ENCODE measurements at regions not wholly inside any gene's neighbourhood (a gene's known extent, or its start where the extent isn't known, plus 50 kb on each side); places are given as distances from the start of the nearest gene placed in this dataset.

GRCh38 chr11:41666951-41667653, 207.7 kb upstream of the LRRC4C start:
- H3K4me3 Mint-ChIP-seq (ENCODE audit: unreplicated experiment): no peak overlapping the region
- no peaks in the 10 kb centered on the region for H3K36me3 Mint-ChIP-seq (ENCODE audit: low read depth, unreplicated experiment)
- no peaks in the 10 kb centered on the region for H3K4me1 Mint-ChIP-seq (ENCODE audit: unreplicated experiment)
- no peak for TF ChIP-seq CTCF (IDR thresholded peaks at IDR 0.05; ENCODE audit: unreplicated experiment)
- no peak for DNase-seq (ENCODE audit: low spot score)
- H3K27me3 Mint-ChIP-seq (ENCODE audit: unreplicated experiment): no peaks in the 10 kb centered on the region
- peaks cover 4% of the 10 kb centered on the region for H3K9me3 Mint-ChIP-seq (ENCODE audit: unreplicated experiment)
- no peak overlapping the region for H3K27ac Mint-ChIP-seq (ENCODE audit: unreplicated experiment)

GRCh38 chr11:41675205-41675604, 215.8 kb upstream of the LRRC4C start:
- Mint-ChIP-seq H3K9me3 (ENCODE audit: unreplicated experiment) (no peaks in the 10 kb centered on the region), H3K4me1 (ENCODE audit: unreplicated experiment) (no peaks in the 10 kb centered on the region), H3K4me3 (ENCODE audit: unreplicated experiment) (no peak overlapping the region), H3K36me3 (ENCODE audit: low read depth, unreplicated experiment) (no peaks in the 10 kb centered on the region), H3K27me3 (ENCODE audit: unreplicated experiment) (no peaks in the 10 kb centered on the region), H3K27ac (ENCODE audit: unreplicated experiment) (no peak overlapping the region)
- TF ChIP-seq CTCF (IDR thresholded peaks at IDR 0.05; ENCODE audit: unreplicated experiment): no peak
- no peak for DNase-seq (ENCODE audit: low spot score)

- H3K27ac Mint-ChIP-seq (ENCODE audit: unreplicated experiment): no peak overlapping the region
- H3K36me3 Mint-ChIP-seq (ENCODE audit: low read depth, unreplicated experiment): no peaks in the 10 kb centered on the region
- no peak for TF ChIP-seq CTCF (IDR thresholded peaks at IDR 0.05; ENCODE audit: unreplicated experiment)
- no peaks in the 10 kb centered on the region for H3K4me1 Mint-ChIP-seq (ENCODE audit: unreplicated experiment)
- no peaks in the 10 kb centered on the region for H3K27me3 Mint-ChIP-seq (ENCODE audit: unreplicated experiment)
- no peaks in the 10 kb centered on the region for H3K9me3 Mint-ChIP-seq (ENCODE audit: unreplicated experiment)
- no peak overlapping the region for H3K4me3 Mint-ChIP-seq (ENCODE audit: unreplicated experiment)
- DNase-seq (ENCODE audit: low spot score): no peak
These were observed 253.6 kb upstream of the LRRC4C start for GRCh38 chr11:41713030-41713429.

- H3K4me1 Mint-ChIP-seq (ENCODE audit: unreplicated experiment): no peaks in the 10 kb centered on the region
- H3K36me3 Mint-ChIP-seq (ENCODE audit: low read depth, unreplicated experiment): no peaks in the 10 kb centered on the region
- H3K4me3 Mint-ChIP-seq (ENCODE audit: unreplicated experiment): no peak overlapping the region
- no peak for DNase-seq (ENCODE audit: low spot score)
- TF ChIP-seq CTCF (IDR thresholded peaks at IDR 0.05; ENCODE audit: unreplicated experiment): no peak
- no peak overlapping the region for H3K27ac Mint-ChIP-seq (ENCODE audit: unreplicated experiment)
- H3K27me3 Mint-ChIP-seq (ENCODE audit: unreplicated experiment): no peaks in the 10 kb centered on the region
- H3K9me3 Mint-ChIP-seq (ENCODE audit: unreplicated experiment): no peaks in the 10 kb centered on the region
These were observed 254.6 kb upstream of the LRRC4C start for GRCh38 chr11:41714101-41714500.

- Mint-ChIP-seq H3K27ac (ENCODE audit: unreplicated experiment) (no peak overlapping the region), H3K27me3 (ENCODE audit: unreplicated experiment) (no peaks in the 10 kb centered on the region), H3K4me3 (ENCODE audit: unreplicated experiment) (no peak overlapping the region), H3K4me1 (ENCODE audit: unreplicated experiment) (no peaks in the 10 kb centered on the region), H3K36me3 (ENCODE audit: low read depth, unreplicated experiment) (no peaks in the 10 kb centered on the region), H3K9me3 (ENCODE audit: unreplicated experiment) (no peaks in the 10 kb centered on the region)
- DNase-seq (ENCODE audit: low spot score): no peak
- no peak for TF ChIP-seq CTCF (IDR thresholded peaks at IDR 0.05; ENCODE audit: unreplicated experiment)
These were observed 257.4 kb upstream of the LRRC4C start for GRCh38 chr11:41716862-41717261.
